NOMO-1 treated with dmso at 0.1 percent for 144 hours (cell line): ENCODE measurements at regions not wholly inside any gene's neighbourhood (a gene's known extent, or its start where the extent isn't known, plus 50 kb on each side); places are given as distances from the start of the nearest gene placed in this dataset.
"Not testable (repeated sequence)": the region's sequence is repeated elsewhere in the genome, so short reads cannot be mapped to it uniquely, and the experiment has no call there.

Experiments used
- DNase-seq: peaks from one replicate; lab custom pipeline; 2025; ENCODE audit not compliant: unreplicated experiment; lab: John Stamatoyannopoulos, UW

GRCh38 chr7:10731253-10731773 lies 242.4 kb upstream of the PHF14 start:
- no peak for DNase-seq

GRCh38 chr7:10733747-10734146 lies 239.9 kb upstream of the PHF14 start:
- DNase-seq = no peak

DNA sequence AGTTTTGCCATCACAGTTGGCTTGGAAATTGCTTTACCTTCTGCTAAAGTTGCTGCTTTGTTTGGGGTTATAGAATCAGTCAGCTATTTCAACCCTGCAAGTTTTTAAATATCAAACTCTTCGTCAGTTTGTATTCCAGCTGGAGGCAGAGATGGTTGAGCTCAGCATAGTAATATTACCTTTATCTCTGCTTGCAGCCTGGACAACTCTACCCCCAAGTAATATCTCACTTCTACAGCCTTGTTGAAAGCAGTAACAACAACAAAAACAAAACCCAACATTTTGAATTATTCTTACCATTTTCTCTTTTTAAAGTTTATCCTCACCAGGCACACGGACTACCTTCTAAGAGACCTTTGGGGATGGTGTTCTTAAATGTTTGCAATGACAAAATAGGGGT lies 239.1 kb upstream of the PHF14 start:
- DNase-seq = no peak

GRCh38 chr7:10739401-10739800 lies 234.3 kb upstream of the PHF14 start:
- DNase-seq = no peak

GRCh38 chr7:10740805-10741204 lies 232.9 kb upstream of the PHF14 start:
- DNase-seq = no peak

- DNase-seq = no peak
Observed at GRCh38 chr7:10756981-10757380, 216.7 kb upstream of the PHF14 start.

DNA sequence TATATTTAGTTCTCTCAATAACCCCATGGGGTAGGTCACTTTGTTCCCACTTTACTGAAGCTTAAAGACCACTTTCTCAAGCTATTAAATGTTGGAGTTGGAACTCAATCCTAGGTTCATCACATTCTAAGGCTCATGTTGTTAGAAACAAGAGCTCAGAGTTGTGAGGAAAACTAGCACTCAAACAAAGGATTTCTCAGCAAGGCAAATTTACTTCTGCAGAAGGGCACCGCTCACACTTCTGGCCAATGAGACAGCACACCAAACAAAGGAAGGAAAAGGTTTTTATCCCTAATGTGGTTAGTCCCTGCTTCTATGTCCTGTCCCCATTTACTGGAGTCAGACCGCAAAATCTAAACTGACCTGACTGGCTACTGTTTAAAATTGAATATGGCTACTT lies 214.6 kb upstream of the PHF14 start:
- no peak for DNase-seq

GRCh38 chr7:10767771-10768170 lies 205.9 kb upstream of the PHF14 start:
- DNase-seq = no peak

DNA sequence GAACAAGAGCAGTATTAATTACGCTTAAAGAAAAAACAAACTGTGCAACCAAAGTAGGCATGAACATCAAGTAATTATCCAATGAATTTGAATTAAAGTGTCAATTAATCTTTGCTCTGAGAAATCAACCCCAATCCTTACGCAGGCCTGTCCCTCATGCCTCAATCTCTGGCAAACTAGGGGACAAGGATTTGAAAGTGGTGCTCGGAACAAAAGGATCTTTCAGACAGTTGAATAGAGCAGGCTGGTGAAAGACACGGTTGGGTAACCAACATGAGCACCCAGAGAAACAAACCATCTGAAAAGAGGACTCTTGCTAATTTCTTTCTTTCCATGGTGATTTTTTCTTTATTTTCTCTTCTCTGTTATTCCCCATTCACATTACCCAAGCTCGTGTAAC lies 203.5 kb upstream of the PHF14 start:
- DNase-seq = no peak

- no peak for DNase-seq
Observed at GRCh38 chr7:10773430-10773829, 200.2 kb upstream of the PHF14 start.

- DNase-seq = no peak
Observed at GRCh38 chr7:10779465-10780399, 193.9 kb upstream of the PHF14 start.

DNA sequence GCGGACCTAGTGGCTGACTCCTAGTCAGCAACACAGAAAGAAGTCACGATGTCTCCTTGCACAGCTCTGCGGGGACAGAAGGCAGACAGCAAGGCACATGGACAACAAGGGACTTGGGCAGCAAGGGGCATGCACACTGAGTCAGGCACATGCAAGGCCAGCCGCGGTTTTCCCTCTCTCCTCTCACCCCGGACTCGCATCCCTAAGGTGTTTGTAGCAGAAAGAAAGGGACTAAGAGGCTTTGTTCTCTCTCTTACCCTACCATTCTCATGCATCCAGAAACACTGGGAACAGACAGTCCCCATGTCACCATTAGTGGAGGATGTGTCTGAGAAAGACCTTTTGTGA lies 193.3 kb upstream of the PHF14 start:
- DNase-seq = no peak

- not testable (repeated sequence) for DNase-seq
Observed at GRCh38 chr7:10786976-10787375, 186.7 kb upstream of the PHF14 start.

DNA sequence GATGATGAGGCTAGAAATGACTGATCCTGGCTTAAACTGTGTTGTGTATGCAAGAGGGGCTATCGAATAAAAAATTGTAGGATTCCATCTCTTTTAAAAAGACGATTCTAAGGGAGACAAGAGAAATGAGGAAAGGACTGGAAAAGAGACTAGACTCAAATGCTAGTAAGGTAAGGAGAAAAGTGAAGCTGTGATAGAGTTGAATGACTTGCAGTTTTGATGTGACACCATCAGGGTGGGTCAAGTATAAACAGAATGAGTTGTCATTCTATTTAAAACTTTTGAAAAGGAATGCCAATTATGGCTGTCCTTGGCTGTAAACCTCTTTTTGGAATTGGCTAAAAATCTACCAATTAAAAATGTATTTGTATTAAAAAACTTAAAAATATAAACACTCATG lies 184.5 kb upstream of the PHF14 start:
- DNase-seq = no peak

- no peak for DNase-seq
Observed at GRCh38 chr7:10790910-10791309, 182.8 kb upstream of the PHF14 start.

- DNase-seq = no peak
Observed at GRCh38 chr7:10793995-10794775, 179.5 kb upstream of the PHF14 start.

GRCh38 chr7:10797157-10797556 lies 176.5 kb upstream of the PHF14 start:
- no peak for DNase-seq

- no peak for DNase-seq
Observed at GRCh38 chr7:10798044-10798443, 175.6 kb upstream of the PHF14 start.

DNA sequence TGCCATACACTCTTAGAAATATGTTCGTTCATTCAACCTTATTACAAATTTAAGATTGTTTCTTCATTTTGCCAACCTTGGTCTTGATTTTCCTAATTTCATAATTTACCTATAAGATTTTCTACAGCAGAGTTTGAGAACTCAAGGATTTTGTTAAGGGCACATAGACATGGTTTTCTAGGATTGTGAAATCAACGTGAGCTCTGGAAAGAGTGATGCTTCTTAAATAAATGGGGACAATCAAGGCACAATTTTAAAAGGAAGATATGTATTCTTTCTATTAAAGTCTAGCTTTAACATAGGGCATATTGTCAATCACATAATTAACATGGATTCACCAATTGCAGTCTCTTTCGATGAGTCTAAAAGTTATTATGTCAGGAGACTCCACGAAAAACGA lies 174.2 kb upstream of the PHF14 start:
- DNase-seq = no peak

GRCh38 chr7:10802011-10802410 lies 171.7 kb upstream of the PHF14 start:
- no peak for DNase-seq

DNA sequence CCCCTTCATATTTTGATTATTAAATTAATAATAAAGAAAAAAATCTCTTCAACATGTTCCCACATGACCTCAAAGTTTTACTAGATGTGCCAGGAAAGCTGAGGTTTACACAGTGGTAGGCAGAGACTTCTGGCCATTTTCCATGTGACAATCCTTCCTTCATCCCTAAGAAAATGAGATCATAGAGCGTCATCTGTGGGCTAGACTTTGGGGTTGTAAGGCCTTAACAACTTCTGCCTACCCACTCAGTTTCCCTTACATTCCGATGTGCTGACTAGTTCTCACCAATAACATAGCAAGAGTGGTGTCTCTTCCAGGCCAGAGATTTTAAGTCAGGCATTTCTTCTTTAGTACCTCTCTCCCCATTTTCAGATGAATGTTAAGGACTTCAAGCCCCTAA lies 171.1 kb upstream of the PHF14 start:
- no peak for DNase-seq

DNA sequence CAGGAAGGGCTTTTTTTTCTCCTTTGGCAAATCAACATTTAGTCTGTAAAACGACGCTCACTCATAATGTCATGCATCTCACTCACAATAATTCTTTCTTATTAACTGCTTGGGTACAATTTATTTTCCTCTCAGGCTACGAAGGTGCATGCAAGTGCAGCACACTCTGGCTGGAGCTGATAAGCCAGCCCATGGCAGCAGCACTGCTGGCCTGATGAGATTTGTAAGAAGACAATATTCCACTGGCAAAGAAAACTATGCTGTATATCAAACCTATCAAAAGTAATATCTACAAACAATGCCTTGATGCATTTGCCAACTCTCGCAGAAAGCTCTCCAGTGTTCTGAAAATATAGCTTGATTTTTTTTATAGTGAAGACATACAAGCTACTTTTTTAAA lies 170.0 kb upstream of the PHF14 start:
- DNase-seq = no peak
